Panc1 (cell line): ENCODE measurements at regions not wholly inside any gene's neighbourhood (a gene's known extent, or its start where the extent isn't known, plus 50 kb on each side); places are given as distances from the start of the nearest gene placed in this dataset.
A peak's percentile ranks its signal among the peaks of the same experiment; 100 is the strongest.

Experiments used
- ATAC-seq: fragments of 200-7000 bp; cut with Tn5 transposase; 2 replicates; pipeline ENCODE4 v1.9.1; 2020; ENCODE audit warnings: mild to moderate bottlenecking, moderate library complexity
- BruUV-seq: library from RNA; stranded (reverse); fragments of 400-500 nt; replicated peaks from 2 replicates; lab custom pipeline; 2021; lab: Mats Ljungman, UMichigan
- CTCF ChIA-PET: fragments of 300-600 bp; sonication (Branson Sonifier 250); formaldehyde crosslinking; loops from one replicate; lab custom pipeline; 2022; ENCODE audit warnings: antibody characterized with exemption; lab: Charles Lee
- POLR2A ChIA-PET: fragments of 300-600 bp; sonication (Branson Sonifier 250); formaldehyde crosslinking; loops from one replicate; lab custom pipeline; 2022; ENCODE audit warnings: antibody characterized with exemption; lab: Charles Lee
- DNase-seq: peaks from one replicate; pipeline ENCODE4 v3.0.0-alpha.2; 2010; ENCODE audit warnings: low read depth, low spot score
- H3K27ac ChIP-seq: 2 replicates; pipeline ENCODE4 v1.5.1; 2011; ENCODE audit warnings: mild to moderate bottlenecking, low read length, inconsistent platforms
- H3K27me3 ChIP-seq: fragments of 200-500 bp; sonication (Bioruptor generic); 2 replicates; pipeline ENCODE4 v1.6.0; 2014; ENCODE audit warnings: low read length, inconsistent platforms; ENCODE audit not compliant: control insufficient read depth, insufficient read depth
- H3K36me3 ChIP-seq: fragments of 200-500 bp; sonication (Bioruptor generic); 2 replicates; pipeline ENCODE4 v1.5.1; 2014; ENCODE audit warnings: inconsistent platforms, mild to moderate bottlenecking, low read length, moderate library complexity; ENCODE audit not compliant: control insufficient read depth, insufficient read depth
- H3K4me1 ChIP-seq: 2 replicates; pipeline ENCODE4 v1.5.1; 2011; ENCODE audit warnings: inconsistent platforms, mild to moderate bottlenecking, low read length, moderate library complexity; ENCODE audit not compliant: control insufficient read depth, insufficient read depth
- H3K4me3 ChIP-seq, 2 experiments: 2 replicates each; pipeline ENCODE4 v1.5.1; 2011 to 2012; ENCODE audit warnings: low read depth in 2 of 2, low read length in 2 of 2, mild to moderate bottlenecking in 2 of 2, inconsistent platforms in 1 of 2, moderate library complexity in 1 of 2
- H3K9me3 ChIP-seq: fragments of 200-500 bp; sonication (Bioruptor generic); 2 replicates; pipeline ENCODE4 v1.5.1; 2014; ENCODE audit warnings: low read depth, mild to moderate bottlenecking, inconsistent platforms, low read length, moderate library complexity; ENCODE audit not compliant: control insufficient read depth, insufficient read depth
- POLR2AphosphoS5 ChIP-seq: IDR thresholded peaks from 2 replicates; pipeline ENCODE4 v1.6.1; 2012; ENCODE audit warnings: mild to moderate bottlenecking, low read depth, low read length, moderate library complexity
- SIN3A ChIP-seq: IDR thresholded peaks from 2 replicates; pipeline ENCODE4 v1.6.1; 2012; ENCODE audit warnings: low read depth, mild to moderate bottlenecking, low read length, moderate library complexity, borderline replicate concordance; ENCODE audit not compliant: insufficient read depth
- TCF7L2 ChIP-seq: IDR thresholded peaks from 2 replicates; pipeline ENCODE4 v1.6.1; 2011; ENCODE audit warnings: mild to moderate bottlenecking, low read depth, low read length, inconsistent platforms
- in situ Hi-C: cut with HindIII; loops from 2 replicates; pipeline ENCODE4 v1.10.0; 2016; ENCODE audit warnings: low sequenced_read_pairs, low pct_unique_long_range_greater_than_20kb
- intact Hi-C: fragments of 100-400 bp; cut with micrococcal nuclease; formaldehyde crosslinking; loops from one replicate; pipeline ENCODE4 v1.10.0; 2022; ENCODE audit not compliant: unreplicated experiment
- TF ChIP-seq, protein P1 (sequence below), 2 experiments: IDR thresholded peaks; 2 replicates each; pipeline ENCODE4 v1.6.1; 2011 to 2012; ENCODE audit warnings: low read depth in 2 of 2, control low read depth in 1 of 2, low read length in 1 of 2, mild to moderate bottlenecking in 1 of 2, moderate library complexity in 1 of 2; ENCODE audit not compliant: insufficient read depth in 1 of 2
- TF ChIP-seq, protein P2 (sequence below): fragments of 450-650 bp; IDR thresholded peaks from 2 replicates; pipeline ENCODE4 v1.5.1; 2017; ENCODE audit warnings: mild to moderate bottlenecking

DNA sequence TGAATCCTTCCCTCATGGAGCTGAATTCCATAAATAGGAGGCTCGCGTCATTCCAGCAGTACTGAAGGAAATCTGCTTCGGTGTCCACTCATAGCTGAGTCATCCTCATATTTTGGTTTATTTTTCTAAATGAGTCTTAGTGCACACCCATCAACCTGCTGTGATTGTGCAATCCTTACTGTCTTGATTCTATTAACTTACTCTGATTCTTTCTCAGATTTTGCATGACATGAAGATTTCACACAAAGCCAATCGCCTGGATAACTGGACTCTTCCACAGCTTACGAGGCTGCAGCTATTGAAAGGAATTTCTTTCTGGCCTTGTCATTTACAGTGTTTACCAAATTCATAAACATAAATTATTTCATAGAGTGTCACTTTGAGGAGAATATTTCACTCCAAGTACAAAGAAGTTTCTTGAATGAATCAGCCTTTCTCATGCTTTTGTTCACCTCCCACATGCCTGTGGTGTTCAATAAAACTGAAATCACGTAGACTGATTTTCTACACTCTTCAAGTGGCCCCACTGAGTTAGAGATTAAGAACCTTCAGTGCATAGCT is 207.6 kb upstream of the SLITRK2 start:
- intact Hi-C loops (no loop called here), in situ Hi-C loops (no loop called here)
- ATAC-seq (peak; percentile 83), DNase-seq (peak; percentile 59)
- no peaks in the 10 kb centered on the region; the same call in 1 of the 2 replicates for H3K4me1 ChIP-seq
- H3K27ac ChIP-seq, result no peak overlapping the region
- no peaks in the 10 kb centered on the region for H3K36me3 ChIP-seq
- no peaks in the 10 kb centered on the region for H3K27me3 ChIP-seq
- POLR2A ChIA-PET, result no interaction called here
- no TSS peak for BruUV-seq
- CTCF ChIA-PET, result no interaction called here
- no peaks in the 10 kb centered on the region for H3K9me3 ChIP-seq
- no peak overlapping the region for H3K4me3 ChIP-seq
- TF ChIP-seq TCF7L2, result peak; percentile 53; the same call in 1 of the 2 replicates
- no peak; the same call in 1 of the 2 replicates for TF ChIP-seq POLR2AphosphoS5

DNA sequence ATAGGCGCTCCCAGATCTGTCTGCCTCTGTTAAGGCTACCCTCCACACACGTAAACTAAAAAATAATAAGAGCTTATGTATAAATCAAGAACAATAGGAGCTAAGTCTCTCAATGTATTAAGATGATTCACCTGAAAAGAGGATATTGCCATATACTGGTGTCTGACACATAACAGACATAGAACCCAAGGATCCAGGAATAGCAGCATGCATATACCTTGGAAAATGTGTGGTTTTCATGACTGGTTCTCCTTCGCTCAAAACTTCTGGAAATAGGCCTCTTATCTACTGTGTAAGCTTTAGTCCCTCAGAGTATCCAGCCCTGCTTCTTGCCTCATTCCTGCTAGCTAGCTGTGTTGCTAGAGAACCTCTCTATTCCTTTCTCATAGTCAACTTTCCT is 203.7 kb upstream of the SLITRK2 start:
- H3K4me3 ChIP-seq, result no peak overlapping the region
- ChIA-PET POLR2A (no interaction called here), CTCF (no interaction called here)
- H3K27ac ChIP-seq, result no peak overlapping the region
- no peaks in the 10 kb centered on the region for H3K9me3 ChIP-seq
- H3K36me3 ChIP-seq, result no peaks in the 10 kb centered on the region
- no peaks in the 10 kb centered on the region; the same call in 1 of the 2 replicates for H3K4me1 ChIP-seq
- no peaks in the 10 kb centered on the region for H3K27me3 ChIP-seq
- BruUV-seq, result no TSS peak
- ATAC-seq (no peak), DNase-seq (no peak)
- in situ Hi-C loops, result no loop called here
- intact Hi-C loops, result no loop called here
- TF ChIP-seq SIN3A, result no peak
- TF ChIP-seq, protein P1, sequence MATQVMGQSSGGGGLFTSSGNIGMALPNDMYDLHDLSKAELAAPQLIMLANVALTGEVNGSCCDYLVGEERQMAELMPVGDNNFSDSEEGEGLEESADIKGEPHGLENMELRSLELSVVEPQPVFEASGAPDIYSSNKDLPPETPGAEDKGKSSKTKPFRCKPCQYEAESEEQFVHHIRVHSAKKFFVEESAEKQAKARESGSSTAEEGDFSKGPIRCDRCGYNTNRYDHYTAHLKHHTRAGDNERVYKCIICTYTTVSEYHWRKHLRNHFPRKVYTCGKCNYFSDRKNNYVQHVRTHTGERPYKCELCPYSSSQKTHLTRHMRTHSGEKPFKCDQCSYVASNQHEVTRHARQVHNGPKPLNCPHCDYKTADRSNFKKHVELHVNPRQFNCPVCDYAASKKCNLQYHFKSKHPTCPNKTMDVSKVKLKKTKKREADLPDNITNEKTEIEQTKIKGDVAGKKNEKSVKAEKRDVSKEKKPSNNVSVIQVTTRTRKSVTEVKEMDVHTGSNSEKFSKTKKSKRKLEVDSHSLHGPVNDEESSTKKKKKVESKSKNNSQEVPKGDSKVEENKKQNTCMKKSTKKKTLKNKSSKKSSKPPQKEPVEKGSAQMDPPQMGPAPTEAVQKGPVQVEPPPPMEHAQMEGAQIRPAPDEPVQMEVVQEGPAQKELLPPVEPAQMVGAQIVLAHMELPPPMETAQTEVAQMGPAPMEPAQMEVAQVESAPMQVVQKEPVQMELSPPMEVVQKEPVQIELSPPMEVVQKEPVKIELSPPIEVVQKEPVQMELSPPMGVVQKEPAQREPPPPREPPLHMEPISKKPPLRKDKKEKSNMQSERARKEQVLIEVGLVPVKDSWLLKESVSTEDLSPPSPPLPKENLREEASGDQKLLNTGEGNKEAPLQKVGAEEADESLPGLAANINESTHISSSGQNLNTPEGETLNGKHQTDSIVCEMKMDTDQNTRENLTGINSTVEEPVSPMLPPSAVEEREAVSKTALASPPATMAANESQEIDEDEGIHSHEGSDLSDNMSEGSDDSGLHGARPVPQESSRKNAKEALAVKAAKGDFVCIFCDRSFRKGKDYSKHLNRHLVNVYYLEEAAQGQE (IDR thresholded peaks at IDR 0.05; ENCODE audit: insufficient read depth in 1 of 2, low read depth in 2 of 2, low read length in 1 of 2), result no peak

- intact Hi-C loops, result no loop called here
- no TSS peak for BruUV-seq
- ATAC-seq (no peak), DNase-seq (no peak)
- Histone ChIP-seq H3K27ac (no peak overlapping the region), H3K36me3 (no peaks in the 10 kb centered on the region), H3K27me3 (no peaks in the 10 kb centered on the region), H3K9me3 (no peaks in the 10 kb centered on the region), H3K4me1 (no peaks in the 10 kb centered on the region), H3K4me3 (no peak overlapping the region)
- POLR2A ChIA-PET, result no interaction called here
- TF ChIP-seq TCF7L2 (no peak), POLR2AphosphoS5 (no peak)
- CTCF ChIA-PET, result no interaction called here
- in situ Hi-C loops, result no loop called here
Measured at GRCh38 chrX:145620666-145621065, 197.0 kb upstream of the SLITRK2 start.

DNA sequence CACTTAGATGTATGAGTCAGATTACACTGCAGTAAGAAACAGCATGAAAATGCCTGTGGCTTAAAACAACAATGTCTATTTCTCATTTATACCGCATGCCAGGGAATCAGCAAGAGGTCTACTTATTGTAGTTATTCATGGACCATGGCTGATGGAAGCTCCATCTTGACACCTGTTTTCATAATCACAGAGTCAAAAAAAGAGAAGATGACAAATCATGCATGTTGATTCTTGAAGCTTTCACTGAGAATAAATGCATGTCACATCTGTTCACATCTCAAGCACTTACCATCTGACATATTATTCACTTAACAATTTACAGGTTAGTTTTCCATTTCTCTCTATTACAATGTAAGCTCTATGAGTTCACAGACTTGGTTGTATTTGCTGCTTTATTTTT is 194.2 kb upstream of the SLITRK2 start:
- TF ChIP-seq, protein P1 (IDR thresholded peaks at IDR 0.05; ENCODE audit: insufficient read depth in 1 of 2, low read depth in 2 of 2, low read length in 1 of 2), result no peak
- TF ChIP-seq TCF7L2, result no peak
- no peak for TF ChIP-seq POLR2AphosphoS5
- no peak for TF ChIP-seq SIN3A
- TF ChIP-seq, protein P2, sequence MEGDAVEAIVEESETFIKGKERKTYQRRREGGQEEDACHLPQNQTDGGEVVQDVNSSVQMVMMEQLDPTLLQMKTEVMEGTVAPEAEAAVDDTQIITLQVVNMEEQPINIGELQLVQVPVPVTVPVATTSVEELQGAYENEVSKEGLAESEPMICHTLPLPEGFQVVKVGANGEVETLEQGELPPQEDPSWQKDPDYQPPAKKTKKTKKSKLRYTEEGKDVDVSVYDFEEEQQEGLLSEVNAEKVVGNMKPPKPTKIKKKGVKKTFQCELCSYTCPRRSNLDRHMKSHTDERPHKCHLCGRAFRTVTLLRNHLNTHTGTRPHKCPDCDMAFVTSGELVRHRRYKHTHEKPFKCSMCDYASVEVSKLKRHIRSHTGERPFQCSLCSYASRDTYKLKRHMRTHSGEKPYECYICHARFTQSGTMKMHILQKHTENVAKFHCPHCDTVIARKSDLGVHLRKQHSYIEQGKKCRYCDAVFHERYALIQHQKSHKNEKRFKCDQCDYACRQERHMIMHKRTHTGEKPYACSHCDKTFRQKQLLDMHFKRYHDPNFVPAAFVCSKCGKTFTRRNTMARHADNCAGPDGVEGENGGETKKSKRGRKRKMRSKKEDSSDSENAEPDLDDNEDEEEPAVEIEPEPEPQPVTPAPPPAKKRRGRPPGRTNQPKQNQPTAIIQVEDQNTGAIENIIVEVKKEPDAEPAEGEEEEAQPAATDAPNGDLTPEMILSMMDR, result no peak

More for the DNA sequence above, 194.2 kb upstream of the SLITRK2 start:
- no peaks in the 10 kb centered on the region for H3K36me3 ChIP-seq
- intact Hi-C loops, result no loop called here
- no peaks in the 10 kb centered on the region for H3K27me3 ChIP-seq
- ATAC-seq (no peak), DNase-seq (no peak)
- POLR2A ChIA-PET, result no interaction called here
- no peaks in the 10 kb centered on the region for H3K4me1 ChIP-seq
- no peak overlapping the region for H3K27ac ChIP-seq
- BruUV-seq, result no TSS peak
- in situ Hi-C loops, result no loop called here
- H3K9me3 ChIP-seq, result no peaks in the 10 kb centered on the region
- no peak overlapping the region for H3K4me3 ChIP-seq
- CTCF ChIA-PET, result no interaction called here
